ENCODE measurements at regions not wholly inside any gene's neighbourhood (a gene's known extent, or its start where the extent isn't known, plus 50 kb on each side); places are given as distances from the start of the nearest gene placed in this dataset.
"Not testable (repeated sequence)": the region's sequence is repeated elsewhere in the genome, so short reads cannot be mapped to it uniquely, and the experiment has no call there.

GRCh38 chr7:50251765-50252164 is 52.8 kb upstream of the IKZF1 start:
- Histone ChIP-seq H3K4me3 (ENCODE audit: low read length) (no peak overlapping the region), H3K36me3 (ENCODE audit: insufficient read depth, low read length) (no peaks in the 10 kb centered on the region), H3K9me3 (ENCODE audit: control insufficient read depth in 1 of 2, insufficient read depth in 1 of 2, low read length in 2 of 2) (peaks cover under 1 to 5% of the 10 kb centered on the region in 2 experiments), H3K4me1 (ENCODE audit: insufficient read depth, low read length) (no peaks in the 10 kb centered on the region), H3K27me3 (ENCODE audit: control insufficient read depth in 1 of 2, insufficient read depth in 2 of 2, low read length in 2 of 2) (no peaks in the 10 kb centered on the region), H3K27ac (ENCODE audit: low read depth in 1 of 2, low read length in 2 of 2) (no peak overlapping the region)
- H3K36me3 Mint-ChIP-seq (ENCODE audit: low read depth), result peaks cover under 1% of the 10 kb centered on the region
- H3K27ac Mint-ChIP-seq, result no peak overlapping the region
- no peak overlapping the region for H3K4me3 Mint-ChIP-seq
- H3K4me1 Mint-ChIP-seq (ENCODE audit: low read depth), result peaks cover 43% of the 10 kb centered on the region
- intact Hi-C loops (cut with DNase I, micrococcal nuclease), result loop anchor here in 1 of 2 experiments (2.0 kb wide), 1 partner anchor 31 kb away; no protein-coding TSS in a partner anchor
- TF ChIP-seq, protein P1, sequence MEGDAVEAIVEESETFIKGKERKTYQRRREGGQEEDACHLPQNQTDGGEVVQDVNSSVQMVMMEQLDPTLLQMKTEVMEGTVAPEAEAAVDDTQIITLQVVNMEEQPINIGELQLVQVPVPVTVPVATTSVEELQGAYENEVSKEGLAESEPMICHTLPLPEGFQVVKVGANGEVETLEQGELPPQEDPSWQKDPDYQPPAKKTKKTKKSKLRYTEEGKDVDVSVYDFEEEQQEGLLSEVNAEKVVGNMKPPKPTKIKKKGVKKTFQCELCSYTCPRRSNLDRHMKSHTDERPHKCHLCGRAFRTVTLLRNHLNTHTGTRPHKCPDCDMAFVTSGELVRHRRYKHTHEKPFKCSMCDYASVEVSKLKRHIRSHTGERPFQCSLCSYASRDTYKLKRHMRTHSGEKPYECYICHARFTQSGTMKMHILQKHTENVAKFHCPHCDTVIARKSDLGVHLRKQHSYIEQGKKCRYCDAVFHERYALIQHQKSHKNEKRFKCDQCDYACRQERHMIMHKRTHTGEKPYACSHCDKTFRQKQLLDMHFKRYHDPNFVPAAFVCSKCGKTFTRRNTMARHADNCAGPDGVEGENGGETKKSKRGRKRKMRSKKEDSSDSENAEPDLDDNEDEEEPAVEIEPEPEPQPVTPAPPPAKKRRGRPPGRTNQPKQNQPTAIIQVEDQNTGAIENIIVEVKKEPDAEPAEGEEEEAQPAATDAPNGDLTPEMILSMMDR (IDR thresholded peaks at IDR 0.05), result no peak
- ATAC-seq (ENCODE audit: poor library complexity) (no peak), DNase-seq (no peak)
- ChIA-PET POLR2A (interaction anchor here (1.6 to 1.9 kb wide), 3 partner anchors 13 to 94 kb away, joined by 3 to 8 read pairs (median 7); no protein-coding TSS in a partner anchor), CTCF (interaction anchor here (0.9 to 1.9 kb wide), 3 partner anchors 9 to 46 kb away, joined by 3 to 7 read pairs (median 5); no protein-coding TSS in a partner anchor)
- H3K9me3 Mint-ChIP-seq, result no peaks in the 10 kb centered on the region
- H3K27me3 Mint-ChIP-seq, result no peaks in the 10 kb centered on the region

DNA sequence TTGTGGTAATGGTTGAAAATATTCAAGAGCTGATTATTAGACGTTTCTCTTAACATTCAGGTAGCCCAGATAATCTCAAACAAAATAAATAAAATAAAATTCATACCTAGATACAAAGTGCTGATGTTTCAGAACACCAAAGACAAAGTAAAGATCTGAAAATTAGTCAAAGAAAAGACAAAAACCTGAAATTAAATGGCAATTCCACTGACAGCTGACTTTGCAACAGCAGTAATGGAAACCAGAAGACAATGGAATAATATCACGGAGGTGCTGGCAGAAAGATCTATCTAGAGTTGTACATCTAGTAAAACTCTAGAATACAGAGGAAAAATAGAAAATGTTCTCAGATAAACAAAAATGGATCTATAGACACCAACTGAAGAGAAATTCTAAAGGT is 58.0 kb upstream of the IKZF1 start:
- Histone ChIP-seq H3K4me1 (ENCODE audit: insufficient read depth, low read length) (no peaks in the 10 kb centered on the region), H3K9me3 (ENCODE audit: control insufficient read depth in 1 of 2, insufficient read depth in 1 of 2, low read length in 2 of 2) (peaks cover 0 to 10% of the 10 kb centered on the region in 2 experiments), H3K27ac (ENCODE audit: low read depth in 1 of 2, low read length in 2 of 2) (no peak overlapping the region), H3K36me3 (ENCODE audit: insufficient read depth, low read length) (no peaks in the 10 kb centered on the region), H3K4me3 (ENCODE audit: low read length) (no peak overlapping the region), H3K27me3 (ENCODE audit: control insufficient read depth in 1 of 2, insufficient read depth in 2 of 2, low read length in 2 of 2) (no peaks in the 10 kb centered on the region)
- intact Hi-C loops (cut with DNase I, micrococcal nuclease), result no loop called here
- DNase-seq, result no peak
- Mint-ChIP-seq H3K36me3 (ENCODE audit: low read depth) (peaks cover 17% of the 10 kb centered on the region), H3K9me3 (peaks cover 6% of the 10 kb centered on the region), H3K4me3 (no peak overlapping the region), H3K27ac (no peak overlapping the region), H3K4me1 (ENCODE audit: low read depth) (peaks cover 15% of the 10 kb centered on the region), H3K27me3 (no peaks in the 10 kb centered on the region)
- POLR2A ChIA-PET, result interaction anchor here (0.8 to 1.4 kb wide), 3 partner anchors 19 to 61 kb away, joined by 3 to 4 read pairs (median 3); no protein-coding TSS in a partner anchor
- ATAC-seq (ENCODE audit: poor library complexity), result no peak
- CTCF ChIA-PET, result interaction anchor here (0.8 to 1.3 kb wide), 3 partner anchors 17 to 172 kb away, joined by 3 read pairs; no protein-coding TSS in a partner anchor
- TF ChIP-seq, protein P1 (IDR thresholded peaks at IDR 0.05), result no peak

DNA sequence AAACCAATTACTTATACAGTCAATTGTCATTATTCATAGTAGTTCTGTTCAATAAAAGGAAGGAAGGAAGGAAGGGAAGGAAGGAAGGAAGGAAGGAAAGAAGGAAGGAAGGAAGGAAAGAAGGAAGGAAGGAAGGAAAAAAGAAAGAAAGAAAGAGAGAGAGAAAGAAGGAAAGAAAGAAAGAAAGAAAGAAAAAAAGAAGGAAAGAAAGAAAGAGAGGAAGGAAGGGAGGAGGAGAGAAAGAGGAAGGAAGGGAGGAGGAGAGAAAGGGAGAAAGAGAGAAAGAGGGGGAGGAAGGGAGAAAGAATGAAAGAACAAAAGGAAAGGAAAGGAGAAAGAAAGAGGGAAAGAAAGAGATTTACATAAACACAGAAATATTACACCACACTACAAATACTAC is 62.4 kb upstream of the IKZF1 start:
- peaks cover 23% of the 10 kb centered on the region for H3K36me3 Mint-ChIP-seq (ENCODE audit: low read depth)
- intact Hi-C loops (cut with DNase I, micrococcal nuclease); CTCF ChIA-PET; H3K4me3 ChIP-seq (ENCODE audit: low read length); H3K4me1 ChIP-seq (ENCODE audit: insufficient read depth, low read length); H3K27me3 ChIP-seq (ENCODE audit: control insufficient read depth in 1 of 2, insufficient read depth in 2 of 2, low read length in 2 of 2); H3K27ac Mint-ChIP-seq; H3K4me3 Mint-ChIP-seq; H3K36me3 ChIP-seq (ENCODE audit: insufficient read depth, low read length); H3K27me3 Mint-ChIP-seq; POLR2A ChIA-PET; H3K27ac ChIP-seq (ENCODE audit: low read depth in 1 of 2, low read length in 2 of 2); ATAC-seq (ENCODE audit: poor library complexity); DNase-seq: not testable (repeated sequence)
- peaks cover 0 to 10% of the 10 kb centered on the region in 2 experiments for H3K9me3 ChIP-seq (ENCODE audit: control insufficient read depth in 1 of 2, insufficient read depth in 1 of 2, low read length in 2 of 2)
- H3K4me1 Mint-ChIP-seq (ENCODE audit: low read depth), result peaks cover 17% of the 10 kb centered on the region
- peaks cover 14% of the 10 kb centered on the region for H3K9me3 Mint-ChIP-seq

DNA sequence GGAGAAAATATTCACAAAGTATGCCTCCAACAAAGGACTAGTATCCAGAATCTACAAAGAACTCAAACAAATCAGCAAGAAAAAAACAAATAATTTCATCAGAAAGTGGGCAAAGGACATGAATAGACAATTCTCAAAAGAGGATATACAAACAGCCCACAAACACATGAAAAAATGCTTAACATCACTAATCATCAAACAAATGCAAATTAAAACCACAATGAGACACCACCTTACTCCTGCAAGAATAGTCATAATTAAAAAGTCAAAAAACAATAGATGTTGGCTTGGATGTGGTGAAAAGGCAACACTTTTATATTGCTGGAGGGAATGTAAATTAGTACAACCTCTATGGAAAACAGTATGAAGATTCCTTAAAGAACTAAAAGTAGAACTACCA is 63.8 kb upstream of the IKZF1 start:
- H3K9me3 Mint-ChIP-seq; ATAC-seq (ENCODE audit: poor library complexity); H3K4me3 ChIP-seq (ENCODE audit: low read length); H3K27ac ChIP-seq (ENCODE audit: low read depth in 1 of 2, low read length in 2 of 2); H3K27me3 ChIP-seq (ENCODE audit: control insufficient read depth in 1 of 2, insufficient read depth in 2 of 2, low read length in 2 of 2); H3K9me3 ChIP-seq (ENCODE audit: control insufficient read depth in 1 of 2, insufficient read depth in 1 of 2, low read length in 2 of 2); H3K4me3 Mint-ChIP-seq; H3K27me3 Mint-ChIP-seq; intact Hi-C loops (cut with DNase I, micrococcal nuclease); H3K4me1 ChIP-seq (ENCODE audit: insufficient read depth, low read length); H3K36me3 ChIP-seq (ENCODE audit: insufficient read depth, low read length); H3K27ac Mint-ChIP-seq: not testable (repeated sequence)
- Mint-ChIP-seq H3K4me1 (ENCODE audit: low read depth) (peaks cover 25% of the 10 kb centered on the region), H3K36me3 (ENCODE audit: low read depth) (peaks cover 18% of the 10 kb centered on the region)
- ChIA-PET CTCF (interaction anchor here (0.6 to 1.2 kb wide), 2 partner anchors 34 to 101 kb away, joined by 4 read pairs; no protein-coding TSS in a partner anchor), POLR2A (interaction anchor here (0.7 to 1.0 kb wide), 3 partner anchors 26 to 99 kb away, joined by 3 read pairs; no protein-coding TSS in a partner anchor)
- DNase-seq, result peak in 1 of 14 experiments; percentile 59

Data from CD4-positive, alpha-beta T cell (primary cell).